Endodermal cell (in vitro differentiated cells): ENCODE measurements at regions not wholly inside any gene's neighbourhood (a gene's known extent, or its start where the extent isn't known, plus 50 kb on each side); places are given as distances from the start of the nearest gene placed in this dataset.

Source experiments
- DNase-seq: peaks from one replicate; pipeline ENCODE4 v3.0.0-alpha.2; 2017
- H3K27ac ChIP-seq: 2 replicates; pipeline ENCODE4 v1.5.1; 2013; ENCODE audit warnings: mild to moderate bottlenecking, low read depth, low read length, moderate library complexity
- H3K27me3 ChIP-seq: 2 replicates; pipeline ENCODE4 v1.6.1; 2013; ENCODE audit warnings: mild to moderate bottlenecking, low read length, moderate library complexity; ENCODE audit not compliant: insufficient read depth, control insufficient read depth, poor library complexity, severe bottlenecking
- H3K36me3 ChIP-seq: 2 replicates; pipeline ENCODE4 v1.7.0; 2013; ENCODE audit warnings: mild to moderate bottlenecking, low read length, moderate library complexity; ENCODE audit not compliant: control insufficient read depth, insufficient read depth
- H3K4me1 ChIP-seq: one replicate; pipeline ENCODE4 v1.7.0; 2013; ENCODE audit warnings: low read length; ENCODE audit not compliant: control insufficient read depth, insufficient read depth
- H3K4me3 ChIP-seq: 2 replicates; pipeline ENCODE4 v1.5.1; 2013; ENCODE audit warnings: mild to moderate bottlenecking, low read length, moderate library complexity
- H3K9ac ChIP-seq: 2 replicates; pipeline ENCODE4 v1.6.1; 2013; ENCODE audit warnings: mild to moderate bottlenecking, low read length, moderate library complexity; ENCODE audit not compliant: poor library complexity, severe bottlenecking; ENCODE audit errors: extremely low read depth
- H3K9me3 ChIP-seq: 2 replicates; pipeline ENCODE4 v1.6.1; 2013; ENCODE audit warnings: mild to moderate bottlenecking, low read length, moderate library complexity; ENCODE audit not compliant: control insufficient read depth
- H3K27ac Mint-ChIP-seq: 2 replicates; pipeline ENCODE4 v1.8.0; 2020; ENCODE audit warnings: mixed read lengths
- H3K27me3 Mint-ChIP-seq: 2 replicates; pipeline ENCODE4 v1.8.0; 2021; ENCODE audit warnings: mild to moderate bottlenecking, mixed read lengths; ENCODE audit not compliant: insufficient read depth
- H3K36me3 Mint-ChIP-seq: 2 replicates; pipeline ENCODE4 v1.8.0; 2020; ENCODE audit warnings: low read depth, mixed read lengths
- H3K4me1 Mint-ChIP-seq: 2 replicates; pipeline ENCODE4 v1.8.0; 2020; ENCODE audit warnings: mixed read lengths
- H3K4me3 Mint-ChIP-seq: 2 replicates; pipeline ENCODE4 v1.8.0; 2020; ENCODE audit warnings: mild to moderate bottlenecking, moderate library complexity, mixed read lengths
- H3K9me3 Mint-ChIP-seq: 2 replicates; pipeline ENCODE4 v1.8.0; 2020; ENCODE audit warnings: mild to moderate bottlenecking, mixed read lengths
- WGBS, 2 experiments: methylation state at CpG; one replicate each; pipeline versions ENCODE4 v1.1.5 to v1.1.7; 2013; ENCODE audit warnings: missing lambda C conversion rate in 2 of 2, mixed read lengths in 1 of 2; ENCODE audit not compliant: insufficient coverage in 1 of 2, insufficient read length in 1 of 2; 5-methylcytosine and 5-hydroxymethylcytosine counted together
- TF ChIP-seq, protein P1 (sequence below): fragments of 200-600 bp; sonication (generic); conservative IDR thresholded peaks from 2 replicates; pipeline ENCODE4 v1.5.0; 2021; ENCODE audit warnings: antibody characterized with exemption, mild to moderate bottlenecking

DNA sequence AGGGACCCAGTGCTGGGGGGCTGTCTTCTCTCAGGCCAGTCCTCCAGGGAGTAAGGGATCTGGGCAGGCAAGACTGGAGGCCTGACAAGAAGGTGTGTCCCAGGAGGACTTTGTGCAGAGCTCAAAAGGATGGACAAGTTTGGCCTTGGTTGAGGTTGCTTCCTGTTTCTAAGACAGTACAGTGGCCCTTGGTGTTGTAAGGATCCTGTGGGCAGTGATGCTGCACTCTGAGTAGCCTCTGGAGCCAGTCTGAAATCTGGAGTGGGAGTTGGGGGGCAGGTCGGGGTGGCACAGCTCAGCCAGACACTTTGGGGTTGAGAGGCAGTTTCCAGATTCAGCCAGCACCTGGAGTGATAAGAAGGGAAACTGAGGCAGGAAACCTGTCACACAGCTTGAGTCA lies 139.2 kb upstream of the ZMIZ1 start:
- H3K4me1 Mint-ChIP-seq: peaks cover 13% of the 10 kb centered on the region
- no peaks in the 10 kb centered on the region for H3K36me3 Mint-ChIP-seq
- Histone ChIP-seq H3K4me3 (no peak overlapping the region), H3K4me1 (peaks cover 4% of the 10 kb centered on the region), H3K9ac (no peak overlapping the region), H3K27ac (no peak overlapping the region), H3K36me3 (no peaks in the 10 kb centered on the region), H3K9me3 (no peaks in the 10 kb centered on the region), H3K27me3 (no peaks in the 10 kb centered on the region)
- DNase-seq: no peak
- H3K9me3 Mint-ChIP-seq: no peaks in the 10 kb centered on the region
- peaks cover 11% of the 10 kb centered on the region for H3K27me3 Mint-ChIP-seq
- H3K27ac Mint-ChIP-seq: no peak overlapping the region
- no peak overlapping the region for H3K4me3 Mint-ChIP-seq
- TF ChIP-seq, protein P1, sequence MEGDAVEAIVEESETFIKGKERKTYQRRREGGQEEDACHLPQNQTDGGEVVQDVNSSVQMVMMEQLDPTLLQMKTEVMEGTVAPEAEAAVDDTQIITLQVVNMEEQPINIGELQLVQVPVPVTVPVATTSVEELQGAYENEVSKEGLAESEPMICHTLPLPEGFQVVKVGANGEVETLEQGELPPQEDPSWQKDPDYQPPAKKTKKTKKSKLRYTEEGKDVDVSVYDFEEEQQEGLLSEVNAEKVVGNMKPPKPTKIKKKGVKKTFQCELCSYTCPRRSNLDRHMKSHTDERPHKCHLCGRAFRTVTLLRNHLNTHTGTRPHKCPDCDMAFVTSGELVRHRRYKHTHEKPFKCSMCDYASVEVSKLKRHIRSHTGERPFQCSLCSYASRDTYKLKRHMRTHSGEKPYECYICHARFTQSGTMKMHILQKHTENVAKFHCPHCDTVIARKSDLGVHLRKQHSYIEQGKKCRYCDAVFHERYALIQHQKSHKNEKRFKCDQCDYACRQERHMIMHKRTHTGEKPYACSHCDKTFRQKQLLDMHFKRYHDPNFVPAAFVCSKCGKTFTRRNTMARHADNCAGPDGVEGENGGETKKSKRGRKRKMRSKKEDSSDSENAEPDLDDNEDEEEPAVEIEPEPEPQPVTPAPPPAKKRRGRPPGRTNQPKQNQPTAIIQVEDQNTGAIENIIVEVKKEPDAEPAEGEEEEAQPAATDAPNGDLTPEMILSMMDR: no peak
- WGBS, 2 experiments: 100% methylated on average over 1 of the region's 1 CpG

DNA sequence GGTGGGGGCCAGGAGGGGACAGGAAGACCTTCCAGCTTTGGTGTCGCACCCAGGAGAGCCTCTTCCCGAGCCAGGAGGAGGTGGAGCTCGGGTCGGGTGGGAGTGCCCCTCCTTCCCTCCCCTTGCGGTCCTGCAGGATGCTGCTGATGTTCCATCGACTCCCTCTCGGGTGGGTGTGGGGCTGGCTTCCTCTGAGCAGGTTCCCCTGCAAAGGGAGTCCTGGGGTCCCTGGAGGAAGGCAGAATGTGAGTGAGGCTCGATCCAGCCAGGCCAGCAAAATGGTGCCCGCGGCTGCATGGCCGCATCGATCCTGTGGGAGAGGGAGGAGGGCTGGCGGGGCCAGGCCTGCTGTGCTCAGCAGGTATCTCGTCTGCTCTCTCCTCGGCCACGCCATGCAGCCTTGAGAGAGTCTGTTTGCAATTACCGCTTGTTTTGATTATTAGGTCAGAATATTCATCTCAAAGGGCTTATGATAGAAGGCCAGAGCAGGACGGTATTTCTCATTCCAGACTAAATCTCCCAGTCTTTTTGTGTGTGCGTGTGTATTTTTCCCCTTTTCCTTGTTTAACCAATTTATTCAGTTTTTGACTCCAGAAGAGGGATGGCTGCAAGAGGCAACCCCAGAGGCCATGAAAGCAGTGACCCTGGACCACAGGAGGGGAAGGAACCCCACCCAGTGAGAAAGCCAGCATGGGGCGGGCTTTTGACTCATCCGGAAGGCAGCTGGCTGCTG lies 137.3 kb upstream of the ZMIZ1 start:
- Mint-ChIP-seq H3K27ac (no peak overlapping the region), H3K4me3 (no peak overlapping the region)
- WGBS, 2 experiments: 59 to 73% methylated on average over 13 to 21 of the region's 21 CpGs

DNA sequence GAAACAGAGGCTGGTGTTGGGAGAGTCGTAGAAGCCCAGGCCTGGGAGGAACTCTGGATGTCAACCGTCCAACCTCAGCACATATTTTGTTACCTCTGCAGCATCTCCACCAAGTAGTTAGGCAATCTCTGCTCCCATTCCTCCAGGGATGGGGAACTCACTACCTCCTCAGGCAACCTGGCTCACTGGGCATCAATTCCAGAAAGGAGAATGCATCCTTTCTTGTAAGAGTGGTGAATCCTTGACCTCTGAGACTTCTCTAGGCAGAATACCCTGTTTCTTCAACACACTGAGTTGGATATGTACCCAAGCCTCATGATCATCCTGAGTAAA lies 136.7 kb upstream of the ZMIZ1 start:
- WGBS, 2 experiments: 74% methylated on average over 2 of the region's 2 CpGs; no CpG with 5 or more reads in 1 of the 2 experiments
- H3K27me3 Mint-ChIP-seq: peaks cover 8% of the 10 kb centered on the region

More for the DNA sequence above, 137.3 kb upstream of the ZMIZ1 start:
- TF ChIP-seq, protein P1: no peak
- no peaks in the 10 kb centered on the region for H3K27me3 ChIP-seq
- no peaks in the 10 kb centered on the region for H3K36me3 ChIP-seq
- H3K27me3 Mint-ChIP-seq: peaks cover 11% of the 10 kb centered on the region
- no peaks in the 10 kb centered on the region for H3K9me3 ChIP-seq
- H3K36me3 Mint-ChIP-seq: no peaks in the 10 kb centered on the region
- no peaks in the 10 kb centered on the region for H3K4me1 ChIP-seq
- H3K9me3 Mint-ChIP-seq: no peaks in the 10 kb centered on the region
- H3K27ac ChIP-seq: no peak overlapping the region
- H3K4me3 ChIP-seq: no peak overlapping the region
- H3K4me1 Mint-ChIP-seq: peaks cover 11% of the 10 kb centered on the region
- peak; percentile 64 for DNase-seq
- H3K9ac ChIP-seq: no peak overlapping the region

More for the DNA sequence above, 136.7 kb upstream of the ZMIZ1 start:
- Mint-ChIP-seq H3K4me3 (no peak overlapping the region), H3K9me3 (no peaks in the 10 kb centered on the region), H3K36me3 (no peaks in the 10 kb centered on the region), H3K27ac (no peak overlapping the region), H3K4me1 (peaks cover 7% of the 10 kb centered on the region)
- Histone ChIP-seq H3K9ac (no peak overlapping the region), H3K9me3 (no peaks in the 10 kb centered on the region), H3K36me3 (no peaks in the 10 kb centered on the region), H3K27ac (no peak overlapping the region), H3K4me3 (no peak overlapping the region), H3K4me1 (no peaks in the 10 kb centered on the region), H3K27me3 (no peaks in the 10 kb centered on the region)
- DNase-seq: no peak
- TF ChIP-seq, protein P1: no peak
